ENCODE measurements at regions not wholly inside any gene's neighbourhood (a gene's known extent, or its start where the extent isn't known, plus 50 kb on each side); places are given as distances from the start of the nearest gene placed in this dataset.
"Not testable (repeated sequence)": the region's sequence is repeated elsewhere in the genome, so short reads cannot be mapped to it uniquely, and the experiment has no call there.

DNA sequence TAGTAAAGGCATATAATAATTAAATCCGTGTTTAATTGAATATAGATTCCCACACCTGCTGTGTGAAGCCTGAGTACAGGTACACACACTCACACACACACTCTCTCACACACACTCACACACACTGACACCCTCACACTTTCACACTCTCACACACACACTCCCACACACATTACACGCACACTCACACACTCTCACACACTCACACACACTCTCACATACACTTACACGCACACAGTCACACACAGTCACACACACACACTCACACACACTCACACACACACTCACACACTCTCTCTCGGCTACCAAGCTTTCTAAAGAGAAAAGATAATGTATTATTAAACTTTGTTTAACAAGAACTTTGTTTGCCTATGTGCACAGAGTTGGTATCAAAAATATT is 195.1 kb upstream of the CTNND2 start:
- DNase-seq = no peak

DNA sequence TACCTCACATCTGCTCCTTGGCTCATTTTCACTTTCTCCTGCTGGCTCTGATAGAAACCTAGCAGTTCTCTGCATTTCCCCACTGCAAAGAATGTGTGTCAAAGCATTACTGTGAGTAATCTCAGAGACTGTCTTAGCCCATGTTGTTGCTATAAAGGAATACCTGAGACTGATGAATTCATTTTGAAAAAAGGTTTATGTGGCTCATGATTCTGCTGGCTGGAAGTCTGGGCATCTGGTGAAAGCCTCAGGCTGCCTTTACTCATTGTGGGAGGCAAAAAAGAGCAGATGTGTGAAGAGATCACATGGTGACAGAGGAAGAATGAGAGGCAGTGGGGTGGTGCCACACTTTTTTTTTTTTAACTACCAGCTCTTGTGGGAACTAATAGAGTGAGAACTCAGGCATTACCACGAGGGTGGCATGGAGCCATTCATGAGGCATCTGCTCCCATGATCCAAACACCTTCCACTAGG is 191.6 kb upstream of the CTNND2 start:
- DNase-seq = no peak

DNA sequence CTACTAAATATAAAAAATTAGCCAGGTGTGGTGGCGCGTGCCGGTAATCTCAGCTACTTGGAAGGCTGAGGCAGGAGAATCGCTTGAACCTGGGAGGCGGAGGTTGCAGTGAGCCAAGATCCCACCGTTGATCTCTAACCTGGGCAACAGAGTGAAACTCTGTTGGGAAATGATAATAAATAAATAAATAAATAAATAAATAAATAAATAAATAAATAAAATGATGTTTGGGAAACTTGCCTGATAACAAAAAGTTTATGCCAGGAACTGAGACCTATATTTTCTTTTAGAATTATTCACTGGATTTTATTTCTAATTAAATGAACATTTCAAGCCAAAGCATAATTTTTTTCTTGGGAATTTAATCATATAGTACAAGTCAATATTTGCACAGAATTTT is 189.3 kb upstream of the CTNND2 start:
- no peak for DNase-seq

DNA sequence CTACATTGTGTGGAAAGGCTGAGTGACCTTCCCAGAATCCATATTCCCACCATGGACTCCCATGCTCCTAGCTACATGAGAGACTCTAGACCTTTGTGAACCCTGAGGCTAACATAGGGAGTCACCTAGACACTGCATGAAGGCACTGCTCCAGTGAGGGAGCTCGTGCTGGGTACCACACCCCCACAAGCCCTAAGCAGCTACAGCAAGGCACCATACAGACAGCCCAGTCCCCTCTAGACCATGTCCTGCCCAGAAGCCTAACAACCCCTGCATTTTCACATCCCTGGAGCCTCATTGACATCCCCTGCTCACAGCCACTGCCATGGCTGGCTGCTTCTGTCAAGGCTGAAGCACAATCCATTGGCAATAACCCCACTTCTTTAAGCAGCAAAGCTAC is 176.5 kb upstream of the CTNND2 start:
- DNase-seq = no peak

DNA sequence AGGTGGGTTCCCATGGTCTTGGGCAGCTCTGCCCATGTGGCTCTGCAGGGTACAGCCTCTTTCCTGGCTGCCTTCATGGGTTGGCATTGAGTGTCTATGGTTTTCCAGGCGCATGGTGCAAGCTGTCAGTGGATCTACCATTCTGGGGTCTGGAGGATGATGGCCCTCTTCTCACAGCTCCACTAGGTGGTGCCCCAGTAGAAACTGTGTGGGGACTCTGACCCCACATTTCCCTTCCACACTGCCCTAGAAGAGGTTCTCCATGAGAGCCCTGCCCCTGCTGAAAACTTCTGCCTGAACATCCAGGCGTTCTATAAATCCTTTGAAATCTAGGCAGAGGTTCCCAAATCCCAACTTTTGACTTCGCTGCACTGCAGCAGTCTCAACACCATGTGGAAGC is 174.0 kb upstream of the CTNND2 start:
- DNase-seq = not testable (repeated sequence)

DNA sequence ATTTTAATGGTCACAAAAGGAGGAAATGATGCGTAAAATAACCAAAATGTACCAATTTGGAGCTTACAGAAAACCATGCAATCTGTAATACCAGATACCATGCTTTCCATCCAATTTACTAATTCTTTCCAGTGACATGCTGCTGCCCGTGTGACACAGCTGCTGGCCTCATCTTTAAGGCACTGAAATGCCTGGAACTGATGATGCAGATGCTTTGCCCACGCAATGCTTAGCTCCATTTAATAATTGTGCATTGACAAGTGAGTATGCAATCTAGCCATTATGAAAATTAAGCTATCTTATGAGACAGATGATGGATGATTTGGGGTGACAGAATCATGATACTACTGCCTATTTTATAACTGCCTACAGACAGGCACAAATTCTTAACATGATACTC is 169.2 kb upstream of the CTNND2 start:
- no peak for DNase-seq

DNA sequence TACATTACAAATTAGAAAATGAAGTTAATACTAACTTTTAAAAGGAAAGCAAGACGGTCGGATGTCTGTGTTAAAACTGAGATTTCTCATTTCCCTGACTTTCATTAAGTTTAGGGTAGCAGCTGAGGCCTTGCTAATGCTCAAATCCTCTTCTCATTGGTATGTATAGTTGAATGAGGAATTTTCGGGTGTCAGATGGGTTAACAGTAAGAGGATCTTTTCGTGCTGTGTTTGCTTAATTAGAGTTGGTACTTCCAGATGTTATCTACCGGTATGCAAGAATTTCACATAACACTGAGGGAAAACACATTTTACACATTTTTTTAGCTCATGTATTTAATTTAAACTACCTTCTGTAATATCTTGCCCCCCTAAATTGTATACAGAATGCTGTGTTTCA is 168.2 kb upstream of the CTNND2 start:
- DNase-seq = no peak

DNA sequence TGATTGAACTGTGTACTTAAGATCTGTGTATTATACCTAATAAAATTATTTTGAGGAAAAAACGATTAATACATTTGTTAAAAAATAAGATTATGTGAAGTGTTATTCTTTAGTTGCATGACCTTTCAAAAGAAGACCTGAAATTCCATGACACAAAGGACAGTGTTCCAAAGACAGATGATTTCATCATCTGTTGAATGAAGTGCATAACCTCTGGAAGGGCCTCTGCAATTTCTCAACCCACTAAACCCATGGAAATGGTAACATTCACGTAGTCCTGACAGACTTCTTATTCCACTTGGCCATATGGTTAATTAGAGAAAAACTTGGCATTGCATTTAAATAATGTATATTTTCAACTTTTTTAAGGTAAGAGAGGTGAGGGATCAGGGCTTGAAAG is 167.2 kb upstream of the CTNND2 start:
- no peak for DNase-seq

DNA sequence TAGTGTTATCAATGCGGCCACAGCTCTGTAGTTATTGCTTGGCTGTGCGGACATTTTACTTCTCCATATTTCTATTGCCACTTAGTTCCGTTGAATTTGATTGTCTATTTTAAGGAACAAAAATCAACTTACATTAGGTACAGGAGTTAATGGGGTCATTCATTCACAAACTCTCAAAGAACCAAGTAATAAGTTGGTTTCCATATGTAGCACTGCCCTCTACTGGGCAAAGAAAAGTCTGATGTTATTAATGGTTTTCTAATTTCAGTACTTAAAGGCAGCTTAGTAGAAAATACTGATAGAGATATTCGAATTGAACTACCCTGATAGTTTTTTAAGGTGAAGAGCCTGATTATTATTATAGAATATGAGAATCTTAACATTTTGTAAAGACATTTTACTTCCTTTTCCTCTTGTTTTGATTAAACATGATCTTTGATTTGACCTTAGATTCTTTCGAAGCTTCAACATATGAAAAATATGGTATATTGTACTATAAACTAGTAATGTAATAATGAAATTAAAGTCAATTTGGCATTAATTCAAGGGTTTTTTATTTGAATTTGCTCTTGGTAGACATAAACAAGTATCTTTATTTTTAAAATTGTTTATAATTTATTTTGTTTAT is 119.5 kb upstream of the CTNND2 start:
- DNase-seq = no peak

DNA sequence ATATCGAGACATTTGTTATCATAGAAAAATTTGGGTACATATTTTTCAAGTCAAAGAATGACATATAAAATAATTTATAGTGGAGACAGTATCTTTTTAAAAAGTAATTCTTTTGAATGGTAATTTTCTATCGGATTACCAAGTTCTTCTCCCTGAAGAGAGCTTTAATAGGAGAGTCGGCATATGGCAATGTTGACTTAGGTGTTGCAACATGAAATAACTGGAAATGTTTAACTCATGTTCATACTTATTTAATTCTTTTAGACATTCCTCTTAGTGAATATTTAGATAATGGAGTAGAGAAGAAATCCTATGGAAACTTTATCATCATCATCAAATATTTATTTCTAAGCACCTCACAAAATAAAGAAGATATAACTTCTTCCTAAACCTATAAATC is 118.2 kb upstream of the CTNND2 start:
- no peak for DNase-seq

DNA sequence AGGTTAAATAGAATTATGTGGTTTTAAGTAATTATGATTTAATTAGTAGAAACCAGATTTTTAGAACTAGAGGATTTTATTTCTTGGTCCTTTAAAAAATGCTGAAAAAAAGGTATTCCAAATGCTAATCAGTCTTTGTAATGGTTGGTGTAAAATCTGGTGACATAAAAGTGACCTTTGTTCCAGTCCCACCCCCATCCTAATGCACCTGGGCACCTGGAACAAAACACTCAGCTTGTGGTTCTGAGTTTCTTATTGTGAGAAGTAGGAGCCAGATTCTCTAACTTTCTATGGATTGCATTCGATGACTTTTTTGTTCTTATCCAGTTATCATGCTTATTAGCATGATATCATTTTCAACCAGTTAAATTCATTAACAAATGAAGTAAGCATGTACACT is 115.1 kb upstream of the CTNND2 start:
- no peak for DNase-seq

DNA sequence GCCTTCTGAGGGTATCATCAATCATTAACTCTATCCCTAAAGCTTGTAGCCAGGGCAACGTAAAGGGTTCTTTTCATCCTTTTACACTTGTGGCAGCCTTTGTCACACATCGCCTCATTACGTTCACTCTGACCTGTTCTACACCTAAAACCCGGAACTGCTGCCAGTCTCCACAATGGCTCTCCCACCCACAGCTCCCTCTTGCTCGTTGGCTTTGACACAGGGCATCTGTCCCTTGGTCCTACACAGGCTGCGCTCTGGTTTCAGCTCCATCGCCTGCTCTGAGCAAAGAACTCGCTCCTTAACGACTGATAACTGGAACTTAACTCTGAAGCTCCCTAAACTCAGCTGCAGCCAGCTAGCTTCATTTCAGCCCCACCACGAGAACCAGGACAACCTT is 112.8 kb upstream of the CTNND2 start:
- DNase-seq = no peak

DNA sequence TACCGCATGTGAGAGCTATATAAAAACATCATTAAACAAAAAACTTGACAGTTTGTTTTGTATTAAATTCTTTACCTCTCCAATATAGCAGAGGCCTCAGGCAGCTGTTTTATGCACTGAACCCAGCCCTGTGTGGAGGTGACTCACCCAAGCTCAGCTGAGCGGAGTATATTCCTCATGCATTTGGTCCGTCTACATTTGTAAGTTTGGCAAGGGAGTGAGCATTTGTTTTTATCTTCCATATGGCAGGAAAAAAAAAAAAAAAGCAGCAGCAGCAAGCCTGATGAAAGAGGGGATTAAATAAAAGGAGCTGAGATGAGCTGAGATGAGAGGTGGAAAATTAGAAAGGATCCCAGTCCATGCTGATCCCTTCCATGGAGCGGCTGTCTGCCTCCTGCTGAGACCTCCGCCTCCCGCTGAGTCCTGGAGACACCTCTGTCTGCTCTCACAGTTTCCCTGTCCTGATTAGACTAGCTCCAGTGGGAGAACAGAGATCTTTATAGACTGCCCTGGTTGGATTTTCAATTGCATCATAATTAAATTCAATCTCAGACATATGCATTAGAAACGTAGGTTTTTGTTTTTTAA is 112.0 kb upstream of the CTNND2 start:
- no peak for DNase-seq

DNA sequence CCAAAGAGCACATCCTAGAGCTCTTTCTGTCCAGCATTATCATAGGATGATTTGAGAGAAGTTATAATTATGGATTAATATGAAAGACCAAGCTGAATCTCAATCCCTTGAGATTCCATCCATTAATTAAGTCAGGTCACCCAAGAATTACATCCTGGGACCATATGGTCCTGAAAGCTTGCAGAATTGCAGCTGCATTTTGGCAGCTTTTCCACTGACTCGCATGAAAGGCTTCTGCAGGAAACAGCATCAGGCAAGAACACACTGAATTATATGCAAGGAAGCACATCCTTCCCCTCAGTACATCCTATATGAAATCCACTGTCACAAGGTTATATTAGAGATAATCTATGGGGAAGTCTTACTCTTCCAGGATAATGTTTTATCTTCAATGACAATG is 109.1 kb upstream of the CTNND2 start:
- no peak for DNase-seq

DNA sequence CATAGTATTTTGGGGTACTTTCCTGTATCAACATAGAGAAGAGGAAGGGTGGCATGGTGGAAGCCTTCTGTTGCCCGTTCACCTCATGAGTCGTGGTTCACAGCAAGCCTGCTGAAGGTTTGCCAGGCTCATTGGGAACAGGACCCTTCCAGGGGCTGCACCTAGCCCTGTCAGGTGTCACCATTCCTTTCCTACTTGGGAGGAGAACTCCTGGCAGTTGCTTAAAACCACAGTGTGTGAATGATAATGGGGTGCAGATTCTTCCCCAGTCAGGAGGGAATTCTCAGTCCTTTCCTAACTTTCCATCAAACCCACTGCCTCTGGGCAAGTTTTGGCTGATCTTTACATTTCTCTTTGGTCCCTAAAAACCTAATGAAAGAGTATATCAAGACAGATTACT is 99.4 kb upstream of the CTNND2 start:
- DNase-seq = no peak

DNA sequence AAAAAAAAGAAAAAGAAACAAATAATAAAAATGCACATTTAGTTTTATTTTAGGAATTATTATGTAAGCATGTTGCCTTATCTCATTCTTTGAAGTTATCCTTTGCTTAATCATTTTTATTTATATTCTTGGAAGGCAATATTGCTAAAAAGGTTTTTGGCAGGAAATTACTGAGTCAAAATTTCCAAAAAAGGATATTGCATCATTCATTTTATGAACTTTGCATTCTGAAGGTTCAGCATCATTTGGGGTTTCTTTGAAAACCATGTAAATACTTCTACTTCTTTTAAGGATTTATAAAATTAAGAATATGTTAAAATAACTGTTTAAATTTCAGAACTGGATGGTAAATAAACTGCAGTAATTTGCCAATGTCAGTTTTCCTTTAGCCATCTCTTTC is 94.2 kb upstream of the CTNND2 start:
- DNase-seq = no peak

DNA sequence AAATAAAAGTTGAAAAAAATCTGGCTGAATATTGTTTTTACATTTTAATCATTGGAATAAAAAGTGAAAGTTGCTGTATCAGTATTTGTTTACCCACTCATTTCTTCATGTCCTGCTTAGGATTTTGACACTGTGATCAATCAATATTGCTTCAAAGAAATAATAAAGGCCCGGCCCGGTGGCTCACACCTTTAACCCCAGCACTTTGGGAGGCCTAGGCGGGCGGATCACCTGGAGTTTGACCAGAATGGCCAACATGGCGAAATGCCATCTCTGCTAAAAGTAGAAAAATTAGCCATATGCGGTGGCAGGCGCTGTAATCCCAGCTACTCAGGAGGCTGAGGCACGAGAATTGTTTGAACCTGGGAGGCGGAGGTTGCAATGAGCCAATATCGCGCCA is 93.7 kb upstream of the CTNND2 start:
- no peak for DNase-seq

DNA sequence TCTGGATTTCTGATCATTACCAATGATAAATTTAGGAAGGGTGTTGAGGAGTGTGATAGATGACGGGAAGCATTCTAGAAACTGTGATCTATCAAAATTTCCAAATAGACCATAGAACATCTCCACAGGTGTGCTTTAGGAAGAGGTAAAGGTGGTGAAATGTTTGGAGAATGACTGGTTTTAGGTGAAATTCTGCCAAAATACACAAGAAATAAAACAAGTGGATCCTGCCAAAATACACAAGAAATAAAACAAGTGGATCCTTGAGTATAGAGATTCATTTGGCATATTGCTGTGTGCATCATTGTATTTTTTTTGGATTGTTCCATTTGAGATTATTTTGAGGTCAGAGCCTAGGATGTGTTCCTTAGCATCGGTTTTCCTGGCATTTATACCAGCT is 88.3 kb upstream of the CTNND2 start:
- no peak for DNase-seq

DNA sequence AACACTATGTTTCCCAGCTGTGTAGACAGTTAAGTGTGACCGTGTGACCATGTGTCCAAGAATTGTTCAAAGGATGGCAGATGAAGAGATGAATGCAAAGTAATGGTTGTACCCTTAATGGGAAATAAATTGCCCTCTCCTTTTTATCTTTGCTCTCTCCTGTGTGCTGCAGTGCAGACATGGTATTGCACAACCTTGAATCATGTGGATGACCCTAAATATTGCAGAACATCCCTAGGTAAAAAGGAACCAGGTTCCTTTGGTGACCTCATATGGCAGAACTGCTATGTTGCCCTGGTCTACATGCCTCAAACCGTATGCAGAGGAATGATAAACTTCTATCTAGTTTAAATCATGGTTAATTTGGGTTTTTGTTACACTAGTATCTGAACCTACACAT is 81.7 kb upstream of the CTNND2 start:
- no peak for DNase-seq

DNA sequence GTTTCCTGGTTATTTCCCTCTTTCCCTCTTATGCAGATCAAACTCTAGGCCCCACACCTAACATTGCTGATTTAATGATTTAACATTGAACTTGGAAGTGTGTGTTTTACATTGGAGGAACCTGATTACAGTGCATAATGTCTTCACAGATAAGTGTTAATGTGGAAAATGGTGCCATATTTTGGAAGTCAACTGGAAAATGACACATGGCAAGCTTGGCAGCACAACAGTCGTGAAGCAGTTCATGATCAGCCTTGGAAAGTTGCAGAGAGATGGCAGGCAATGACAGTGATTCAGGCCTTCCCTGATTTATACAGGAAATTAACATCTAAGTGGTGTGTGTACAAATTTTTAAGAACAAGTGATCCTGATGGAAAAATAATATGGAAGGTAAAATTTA is 80.0 kb upstream of the CTNND2 start:
- DNase-seq = no peak

DNA sequence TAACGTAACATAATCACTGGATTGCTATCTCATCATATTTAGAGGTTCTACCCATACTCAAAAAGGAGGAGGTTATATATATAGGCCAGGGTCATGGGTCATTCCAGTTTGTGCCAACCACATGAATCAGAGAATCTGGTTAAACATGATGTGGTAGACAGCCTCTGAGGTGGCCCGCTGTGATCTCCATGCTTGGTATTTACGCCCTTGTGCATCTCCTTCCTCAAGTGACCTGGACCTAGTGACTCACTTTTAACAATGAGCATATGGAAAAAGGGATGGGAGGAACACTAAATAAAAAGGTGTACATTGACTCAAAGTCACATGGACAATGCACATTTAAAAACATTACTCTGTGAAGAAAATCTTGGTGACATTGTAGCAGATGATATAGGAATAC is 77.7 kb upstream of the CTNND2 start:
- DNase-seq = no peak

DNA sequence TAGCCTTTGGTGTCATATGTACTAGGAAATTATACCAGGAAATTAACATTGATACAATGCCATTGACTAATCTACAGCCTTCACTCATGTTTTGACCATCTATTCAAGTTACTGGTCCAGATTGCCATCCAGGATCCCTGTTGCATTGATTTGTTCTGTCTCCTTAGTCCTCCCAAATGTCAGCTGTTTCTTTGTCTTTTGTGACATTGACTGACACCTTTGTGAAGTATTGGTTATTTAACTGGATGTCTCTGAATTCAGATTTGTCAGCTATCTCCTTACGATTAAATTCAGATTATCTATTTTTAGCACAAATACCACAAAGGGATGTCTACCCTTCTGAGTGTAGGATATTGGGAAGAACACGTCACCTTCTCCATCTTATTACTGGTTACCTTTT is 73.7 kb upstream of the CTNND2 start:
- DNase-seq = no peak

DNA sequence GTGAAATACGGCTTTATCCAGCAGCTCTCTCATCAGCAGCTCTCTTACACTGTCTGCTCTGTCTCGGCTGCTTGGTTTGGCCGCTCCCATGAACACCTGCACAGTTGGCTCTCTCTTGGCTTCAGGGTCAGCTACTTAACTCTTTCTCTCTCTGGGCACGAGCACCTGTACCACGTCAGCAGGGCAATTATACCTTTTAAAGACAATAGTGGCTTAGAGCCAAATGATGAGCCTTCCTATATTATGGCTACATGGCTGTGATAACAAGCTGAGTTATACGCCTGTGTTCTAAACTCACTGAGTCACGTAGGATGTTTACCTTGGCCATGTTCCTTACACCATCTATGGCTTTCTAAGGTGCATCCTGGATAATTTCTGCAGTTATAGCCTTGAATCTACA is 69.2 kb upstream of the CTNND2 start:
- no peak for DNase-seq

DNA sequence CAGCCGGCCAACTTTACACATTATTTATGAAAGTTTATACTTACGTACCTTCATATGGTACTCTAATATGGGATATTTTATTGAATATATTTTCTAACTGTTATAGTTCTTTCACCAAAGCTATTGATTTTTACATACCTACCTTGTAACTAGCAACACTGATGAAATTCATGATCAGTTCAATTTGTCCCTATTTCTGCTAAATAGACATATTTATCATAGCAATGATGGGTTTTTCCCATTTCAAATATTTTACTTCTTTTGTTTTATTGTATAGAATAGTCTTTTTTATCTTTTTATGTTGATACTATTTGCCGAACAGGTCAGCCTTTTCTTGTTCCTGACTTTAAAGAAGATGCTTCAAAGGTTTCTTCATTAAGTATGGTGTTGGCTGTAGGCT is 59.0 kb upstream of the CTNND2 start:
- no peak for DNase-seq

DNA sequence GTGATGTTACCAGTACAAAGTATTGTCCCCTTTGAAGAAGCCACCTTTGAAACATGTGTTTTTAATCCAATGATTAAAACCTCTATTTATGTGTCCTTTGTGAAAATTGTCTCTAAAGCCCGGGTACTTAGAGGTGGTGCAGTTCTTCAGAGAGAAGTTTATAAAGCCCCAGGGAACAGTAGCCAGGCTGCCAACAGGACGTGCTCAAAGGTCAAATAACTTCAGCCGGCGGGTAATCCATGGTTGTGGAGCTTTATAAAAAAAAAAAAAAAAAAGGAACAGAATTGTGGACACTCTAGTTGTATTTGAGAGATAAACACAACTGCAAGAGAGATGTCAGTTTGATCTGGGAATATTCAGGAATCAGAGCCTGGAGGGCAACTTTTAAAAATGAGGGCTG is 57.9 kb upstream of the CTNND2 start:
- DNase-seq = no peak

Measured in NCI-H187 (cell line).